GM12878 (cell line): ENCODE measurements at regions not wholly inside any gene's neighbourhood (a gene's known extent, or its start where the extent isn't known, plus 50 kb on each side); places are given as distances from the start of the nearest gene placed in this dataset.

ENCODE experiments used
- ATAC-seq: fragments of 200-7000 bp; cut with Tn5 transposase; 3 replicates; pipeline ENCODE4 v1.9.1; 2020; ENCODE audit warnings: mild to moderate bottlenecking, moderate library complexity
- BruUV-seq: library from RNA; stranded (reverse); fragments of 400-500 nt; replicated peaks from 2 replicates; lab custom pipeline; 2021; lab: Mats Ljungman, UMichigan
- CTCF ChIA-PET: fragments of 300-600 bp; sonication (Branson Sonifier 250); formaldehyde crosslinking; extraction: SDS; loops from one replicate; lab custom pipeline; 2021; ENCODE audit warnings: inconsistent platforms; lab: Yijun Ruan, JAX
- POLR2A ChIA-PET: fragments of 350-600 bp; formaldehyde crosslinking; extraction: SDS; loops from one replicate; lab custom pipeline; 2021; ENCODE audit warnings: inconsistent platforms; lab: Charles Lee
- RAD21 ChIA-PET: fragments of 300-600 bp; sonication (Branson Sonifier 250); formaldehyde crosslinking; loops from one replicate; lab custom pipeline; 2023; ENCODE audit warnings: antibody characterized with exemption; ENCODE audit not compliant: unreplicated experiment; lab: Charles Lee
- SMC1A ChIA-PET: fragments of 300-600 bp; sonication (Branson Sonifier 250); formaldehyde crosslinking; loops from one replicate; lab custom pipeline; 2023; ENCODE audit not compliant: unreplicated experiment, uncharacterized antibody; lab: Charles Lee
- DNase-seq: peaks from one replicate; pipeline ENCODE4 v3.0.0-alpha.2; 2011; ENCODE audit warnings: low read depth, low spot score
- FAIRE-seq: peaks from 3 replicates; lab custom pipeline; 2011; peaks lifted over from hg19 to GRCh38; lab: Jason Lieb, UNC
- H2AFZ ChIP-seq: 2 replicates; pipeline ENCODE4 v1.6.0; 2011; ENCODE audit warnings: low read depth, low read length, control low read depth; ENCODE audit not compliant: control insufficient read depth
- H3K27ac ChIP-seq: 2 replicates; pipeline ENCODE4 v1.5.1; 2011; ENCODE audit warnings: control low read depth; ENCODE audit not compliant: control insufficient read depth, insufficient read depth
- H3K27me3 ChIP-seq, 2 experiments: replicated peaks in 1 of 2; 2 replicates each; pipeline versions ENCODE4 v1.6.0 to v1.6.1; 2011; ENCODE audit warnings: low read length in 1 of 2; ENCODE audit not compliant: control insufficient read depth in 2 of 2, insufficient read depth in 2 of 2
- H3K36me3 ChIP-seq, 2 experiments: 2 replicates each; pipeline ENCODE4 v1.5.1; 2011; ENCODE audit warnings: low read length in 1 of 2; ENCODE audit not compliant: control insufficient read depth in 2 of 2, insufficient read depth in 2 of 2
- H3K4me1 ChIP-seq: 2 replicates; pipeline ENCODE4 v1.6.1; 2011; ENCODE audit warnings: mild to moderate bottlenecking, low read length, moderate library complexity, mixed read lengths; ENCODE audit not compliant: control insufficient read depth, insufficient read depth
- H3K4me2 ChIP-seq: 2 replicates; pipeline ENCODE4 v1.6.0; 2011; ENCODE audit warnings: control low read depth; ENCODE audit not compliant: control insufficient read depth, insufficient read depth
- H3K4me3 ChIP-seq: fragments of 200-600 bp; sonication (generic); 2 replicates; pipeline ENCODE4 v1.5.1; 2016
- H3K79me2 ChIP-seq: 2 replicates; pipeline ENCODE4 v1.6.0; 2011; ENCODE audit warnings: low read length; ENCODE audit not compliant: control insufficient read depth, insufficient read depth
- H3K9ac ChIP-seq: 2 replicates; pipeline ENCODE4 v1.8.0; 2011; ENCODE audit warnings: low read length, control low read depth, mixed read lengths; ENCODE audit not compliant: control insufficient read depth, insufficient read depth
- H3K9me3 ChIP-seq: replicated peaks from 3 replicates; pipeline ENCODE4 v1.5.1; 2011; ENCODE audit warnings: mild to moderate bottlenecking, low read length; ENCODE audit not compliant: control insufficient read depth, insufficient read depth
- H4K20me1 ChIP-seq: 2 replicates; pipeline ENCODE4 v1.6.0; 2011; ENCODE audit not compliant: control insufficient read depth, insufficient read depth
- BRCA1 ChIP-seq: IDR thresholded peaks from 2 replicates; pipeline ENCODE4 v1.6.1; 2011; ENCODE audit warnings: low read depth, low read length, improper control_type of control experiment
- CREB1 ChIP-seq: IDR thresholded peaks from 2 replicates; pipeline ENCODE4 v1.6.1; 2012; ENCODE audit warnings: low read depth, mild to moderate bottlenecking, inconsistent platforms
- CUX1 ChIP-seq: IDR thresholded peaks from 2 replicates; pipeline ENCODE4 v1.6.1; 2012; ENCODE audit warnings: improper control_type of control experiment, low read depth, low read length; ENCODE audit not compliant: insufficient replicate concordance
- HDAC6 ChIP-seq: fragments of 200-600 bp; sonication (generic); IDR thresholded peaks from one replicate; pipeline ENCODE4 v1.8.0; 2017; ENCODE audit warnings: antibody characterized with exemption; ENCODE audit not compliant: unreplicated experiment
- IRF4 ChIP-seq: IDR thresholded peaks from 2 replicates; pipeline ENCODE4 v1.6.1; 2011; ENCODE audit warnings: low read depth, low read length
- KDM1A ChIP-seq: fragments of 200-600 bp; sonication (generic); IDR thresholded peaks from 2 replicates; pipeline ENCODE4 v1.6.1; 2016; ENCODE audit warnings: borderline replicate concordance
- NKRF ChIP-seq: fragments of 450-650 bp; conservative IDR thresholded peaks from 2 replicates; pipeline ENCODE4 v1.6.1; 2017; ENCODE audit warnings: mild to moderate bottlenecking, moderate library complexity
- PML ChIP-seq: IDR thresholded peaks from 2 replicates; pipeline ENCODE4 v1.6.1; 2012; ENCODE audit warnings: low read length, inconsistent platforms
- RB1 ChIP-seq: fragments of 450-650 bp; formaldehyde crosslinking; IDR thresholded peaks from 2 replicates; pipeline ENCODE4 v1.6.1; 2017; ENCODE audit warnings: mild to moderate bottlenecking, borderline replicate concordance
- SPI1 ChIP-seq: IDR thresholded peaks from 2 replicates; pipeline ENCODE4 v1.6.1; 2011; ENCODE audit warnings: low read depth, mild to moderate bottlenecking, low read length, moderate library complexity, borderline replicate concordance; ENCODE audit not compliant: insufficient read depth
- SRF ChIP-seq, 2 experiments: IDR thresholded peaks; 2 replicates each; pipeline ENCODE4 v1.6.1; 2011; ENCODE audit warnings: low read depth in 2 of 2, low read length in 2 of 2, mild to moderate bottlenecking in 1 of 2, moderate library complexity in 1 of 2
- SUPT20H ChIP-seq: IDR thresholded peaks from 2 replicates; pipeline ENCODE4 v1.6.1; 2011; ENCODE audit warnings: low read depth, mild to moderate bottlenecking, low read length, moderate library complexity, borderline replicate concordance; ENCODE audit not compliant: control insufficient read depth
- SUZ12 ChIP-seq: fragments of 200-600 bp; sonication (generic); IDR thresholded peaks from one replicate; pipeline ENCODE4 v1.6.1; 2018; ENCODE audit warnings: antibody characterized with exemption, mild to moderate bottlenecking; ENCODE audit not compliant: unreplicated experiment
- TBL1XR1 ChIP-seq: IDR thresholded peaks from 2 replicates; pipeline ENCODE4 v1.6.1; 2012; ENCODE audit warnings: low read depth, low read length, improper control_type of control experiment
- ZBTB33 ChIP-seq: fragments of 450-650 bp; IDR thresholded peaks from 2 replicates; pipeline ENCODE4 v1.6.1; 2017; ENCODE audit warnings: mild to moderate bottlenecking
- ZNF384 ChIP-seq: IDR thresholded peaks from 2 replicates; pipeline ENCODE4 v1.6.1; 2012; ENCODE audit warnings: low read depth, mild to moderate bottlenecking, low read length, improper control_type of control experiment, borderline replicate concordance
- ZNF622 ChIP-seq: fragments of 450-650 bp; IDR thresholded peaks from 2 replicates; pipeline ENCODE4 v1.6.1; 2017; ENCODE audit warnings: mild to moderate bottlenecking, inconsistent platforms
- WGBS: methylation state at CpG from one replicate; pipeline ENCODE4 v1.1.6; 2016; ENCODE audit warnings: low lambda C conversion rate; ENCODE audit not compliant: insufficient replicate concordance, insufficient coverage; ENCODE audit errors: missing lambda C conversion rate; 5-methylcytosine and 5-hydroxymethylcytosine counted together
- in situ Hi-C: fragments of 300-500 bp; cut with MboI; formaldehyde crosslinking; loops from 9 replicates; pipeline ENCODE4 v1.14.3; 2018; ENCODE audit warnings: mixed read lengths
- intact Hi-C: fragments of 100-400 bp; cut with micrococcal nuclease; formaldehyde crosslinking; loops from one replicate; pipeline ENCODE4 v1.14.2; 2022; ENCODE audit not compliant: unreplicated experiment

GRCh38 chr20:59463541-59463940 is 140.8 kb upstream of the PHACTR3 start:
- FAIRE-seq, result no peak
- TF ChIP-seq HDAC6 (no peak), KDM1A (no peak), BRCA1 (no peak), SPI1 (no peak), CREB1 (no peak), SUZ12 (no peak), ZBTB33 (no peak), CUX1 (no peak), RB1 (no peak), PML (no peak), TBL1XR1 (no peak), NKRF (no peak), SRF (IDR thresholded peaks at IDR 0.05; ENCODE audit: low read depth in 2 of 2, low read length in 2 of 2) (no peak), ZNF384 (no peak), SUPT20H (no peak), ZNF622 (no peak), IRF4 (no peak)

More at GRCh38 chr20:59463541-59463940, 140.8 kb upstream of the PHACTR3 start:
- POLR2A ChIA-PET, result interaction anchor here (0.6 kb wide), 1 partner anchor 11 kb away, joined by 6 read pairs; no protein-coding TSS in a partner anchor
- Histone ChIP-seq H3K27me3 (no peaks in the 10 kb centered on the region; a peak in 1 of 4 replicates), H3K4me2 (no peak overlapping the region), H3K27ac (no peak overlapping the region), H3K36me3 (no peaks in the 10 kb centered on the region), H3K79me2 (no peaks in the 10 kb centered on the region), H3K4me3 (no peak overlapping the region), H2AFZ (no peak overlapping the region), H3K9me3 (no peaks in the 10 kb centered on the region), H3K9ac (no peak overlapping the region), H3K4me1 (no peaks in the 10 kb centered on the region), H4K20me1 (no peaks in the 10 kb centered on the region)
- ATAC-seq (no peak), DNase-seq (no peak)
- RAD21 ChIA-PET, result no interaction called here
- in situ Hi-C loops, result no loop called here
- WGBS, result 10% methylated on average over 2 of the region's 2 CpGs
- BruUV-seq, result no TSS peak
- intact Hi-C loops, result no loop called here
- CTCF ChIA-PET, result no interaction called here
- SMC1A ChIA-PET, result no interaction called here
